HUES6 (cell line): ENCODE measurements at regions not wholly inside any gene's neighbourhood (a gene's known extent, or its start where the extent isn't known, plus 50 kb on each side); places are given as distances from the start of the nearest gene placed in this dataset.

Source experiments
- H3K27ac ChIP-seq: 2 replicates; pipeline ENCODE4 v1.7.0; 2013; ENCODE audit warnings: low read depth, mild to moderate bottlenecking, low read length, inconsistent platforms
- H3K27me3 ChIP-seq: 2 replicates; pipeline ENCODE4 v1.6.1; 2013; ENCODE audit warnings: low read length; ENCODE audit not compliant: control insufficient read depth, insufficient read depth
- H3K36me3 ChIP-seq: 2 replicates; pipeline ENCODE4 v1.6.1; 2013; ENCODE audit warnings: low read length; ENCODE audit not compliant: control insufficient read depth, insufficient read depth
- H3K4me1 ChIP-seq: 2 replicates; pipeline ENCODE4 v1.6.1; 2013; ENCODE audit warnings: low read length; ENCODE audit not compliant: control insufficient read depth, insufficient read depth
- H3K4me3 ChIP-seq: 2 replicates; pipeline ENCODE4 v1.5.1; 2013; ENCODE audit warnings: low read depth, low read length
- H3K9ac ChIP-seq: one replicate; pipeline ENCODE4 v1.6.1; 2013; ENCODE audit warnings: mild to moderate bottlenecking, low read length
- H3K9me3 ChIP-seq: 2 replicates; pipeline ENCODE4 v1.6.1; 2013; ENCODE audit warnings: low read depth, low read length; ENCODE audit not compliant: control insufficient read depth, insufficient read depth

DNA sequence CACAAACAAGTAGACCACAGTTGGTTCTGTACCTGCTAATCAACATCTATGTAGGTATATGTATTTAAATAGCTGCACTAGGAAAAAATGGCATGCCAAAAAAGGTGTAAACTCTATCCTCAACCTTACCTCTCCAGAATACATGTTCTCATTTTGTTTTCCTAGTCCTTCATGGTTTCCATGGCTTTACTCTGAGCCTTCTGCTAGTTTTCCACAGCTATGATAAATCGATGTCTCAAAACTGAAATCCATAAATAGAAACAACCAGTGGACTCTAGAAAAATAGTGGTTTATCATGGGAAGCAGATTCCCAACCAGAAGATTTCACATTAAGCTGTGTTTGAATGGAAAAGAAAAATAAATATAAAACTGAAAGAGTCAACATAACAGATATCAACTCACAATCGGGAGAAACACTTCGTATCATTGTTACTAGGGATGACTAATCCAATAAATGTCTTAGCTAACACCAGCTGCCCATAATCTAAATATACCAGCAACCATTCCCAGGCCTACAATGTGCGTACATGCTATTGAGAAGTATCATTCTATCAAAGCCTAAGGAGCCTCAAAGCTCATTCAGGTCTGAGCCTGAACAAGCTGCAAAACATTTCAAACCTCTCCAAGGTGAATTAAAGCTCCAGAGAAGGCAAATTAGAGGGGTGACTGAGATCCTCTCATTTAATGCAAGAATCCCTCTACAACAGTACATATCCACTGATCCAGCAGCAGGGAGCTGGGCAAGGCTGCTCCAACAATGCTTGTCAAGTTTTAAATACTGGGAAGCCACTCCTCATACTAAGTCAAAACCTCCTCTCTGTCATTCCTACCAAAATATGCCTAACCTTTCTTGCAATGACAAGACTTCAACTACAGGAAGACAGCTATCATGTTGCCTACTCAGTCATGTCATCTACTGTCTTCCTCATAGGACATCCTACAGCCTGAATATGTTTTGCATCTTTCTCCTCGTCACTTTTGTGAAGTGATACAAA is 90.2 kb downstream of the KCTD12 start:
- H3K9me3 ChIP-seq, result no peaks in the 10 kb centered on the region
- no peak overlapping the region for H3K9ac ChIP-seq
- H3K4me1 ChIP-seq, result peaks cover 5% of the 10 kb centered on the region; the same call in 1 of the 2 replicates
- H3K4me3 ChIP-seq, result no peak overlapping the region
- no peak overlapping the region for H3K27ac ChIP-seq
- H3K27me3 ChIP-seq, result no peaks in the 10 kb centered on the region
- no peaks in the 10 kb centered on the region for H3K36me3 ChIP-seq

DNA sequence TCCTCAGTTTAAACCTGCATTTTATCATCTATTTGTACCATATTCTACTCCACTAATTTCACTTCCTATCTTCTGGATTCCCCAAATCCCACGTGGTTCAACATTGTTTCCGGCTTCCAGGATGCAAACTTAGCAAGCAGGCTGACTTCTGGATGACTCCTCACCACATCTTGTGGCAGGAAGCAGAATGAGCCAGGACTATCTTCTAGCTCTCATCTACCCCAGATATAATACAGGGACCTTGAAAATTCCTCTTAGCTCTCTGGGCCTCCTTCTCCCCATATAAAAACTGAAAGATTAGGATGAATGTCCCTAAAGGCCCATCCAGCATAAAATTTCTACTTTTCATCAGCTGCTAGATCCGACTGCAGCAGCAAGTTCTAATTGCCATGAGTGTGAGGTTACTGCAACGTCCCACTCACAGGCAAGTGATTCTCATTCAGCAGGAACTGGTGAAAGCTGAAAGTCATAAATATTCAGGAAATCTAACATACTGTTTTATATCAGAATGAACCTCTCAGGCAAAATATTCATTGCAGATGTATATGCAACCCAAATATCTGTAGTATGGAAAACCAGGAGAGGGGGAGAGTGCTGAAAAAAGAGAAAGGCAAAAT is 93.4 kb downstream of the KCTD12 start:
- no peak overlapping the region for H3K4me3 ChIP-seq
- no peak overlapping the region for H3K9ac ChIP-seq
- peaks cover 6% of the 10 kb centered on the region; the same call in 1 of the 2 replicates for H3K4me1 ChIP-seq
- H3K27ac ChIP-seq, result no peak overlapping the region
- H3K27me3 ChIP-seq, result no peaks in the 10 kb centered on the region
- no peaks in the 10 kb centered on the region for H3K36me3 ChIP-seq
- no peaks in the 10 kb centered on the region for H3K9me3 ChIP-seq

DNA sequence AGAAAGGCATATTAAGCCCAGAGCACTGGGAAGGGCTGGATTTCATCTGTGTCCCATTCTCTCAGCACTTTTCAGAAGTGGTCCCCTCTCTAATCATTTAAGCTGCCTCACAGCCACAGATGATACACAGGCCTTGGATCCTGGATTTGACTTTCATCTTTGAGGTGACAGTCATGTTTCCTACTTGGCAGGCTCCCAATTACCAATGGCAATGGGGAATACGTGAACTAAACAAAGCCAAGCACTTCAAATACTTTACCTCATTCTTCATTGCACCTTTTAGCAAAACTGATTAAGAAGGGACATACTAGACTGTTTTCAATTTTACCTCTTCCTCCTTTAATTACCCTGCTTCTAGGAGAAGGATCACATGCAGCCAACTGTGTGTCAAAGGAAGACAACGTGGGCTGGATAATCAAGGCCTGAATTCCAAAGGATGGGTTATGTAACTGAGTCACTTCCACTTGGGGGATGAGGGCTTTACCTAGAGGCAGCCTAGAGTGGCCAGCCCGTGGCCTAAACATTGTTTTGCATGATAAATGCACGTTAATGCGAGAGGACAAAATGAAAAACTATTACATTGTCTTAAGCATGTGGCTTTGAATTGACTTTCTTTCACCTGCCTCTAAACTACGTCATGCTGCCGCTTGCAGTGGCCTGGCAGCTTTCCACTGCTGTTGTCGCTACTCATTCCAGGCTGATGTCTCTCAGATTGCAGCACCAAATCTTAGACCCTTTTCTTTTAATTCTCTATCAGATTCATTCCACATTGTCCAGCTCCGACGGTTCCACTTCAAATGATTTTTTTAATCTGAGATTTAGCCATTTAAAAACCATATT is 95.0 kb downstream of the KCTD12 start:
- H3K4me3 ChIP-seq, result no peak overlapping the region
- peaks cover 6% of the 10 kb centered on the region; the same call in 1 of the 2 replicates for H3K4me1 ChIP-seq
- no peaks in the 10 kb centered on the region for H3K27me3 ChIP-seq
- H3K27ac ChIP-seq, result no peak overlapping the region
- H3K36me3 ChIP-seq, result no peaks in the 10 kb centered on the region
- H3K9me3 ChIP-seq, result no peaks in the 10 kb centered on the region
- H3K9ac ChIP-seq, result no peak overlapping the region

DNA sequence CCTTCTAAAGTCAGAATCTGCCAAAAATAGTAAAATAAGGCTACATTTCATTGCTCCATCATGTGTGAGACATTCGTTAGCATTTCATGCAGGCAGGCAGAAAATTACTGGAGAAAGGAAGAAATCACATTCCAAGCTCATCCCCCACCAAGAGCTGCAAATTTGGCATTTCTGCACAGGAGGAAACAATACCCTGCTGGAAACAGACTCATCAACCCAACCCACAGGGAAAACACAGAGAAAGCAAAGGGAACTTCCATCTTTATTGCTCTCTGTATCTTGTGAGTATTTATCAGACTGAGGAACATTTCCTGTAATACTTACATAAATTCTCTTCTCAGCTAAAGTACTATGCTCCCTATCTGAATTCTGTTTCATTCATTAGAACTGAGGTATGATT is 95.7 kb downstream of the KCTD12 start:
- H3K27ac ChIP-seq, result no peak overlapping the region
- no peaks in the 10 kb centered on the region for H3K9me3 ChIP-seq
- H3K4me3 ChIP-seq, result no peak overlapping the region
- H3K27me3 ChIP-seq, result no peaks in the 10 kb centered on the region
- peaks cover 6% of the 10 kb centered on the region; the same call in 1 of the 2 replicates for H3K4me1 ChIP-seq
- H3K36me3 ChIP-seq, result no peaks in the 10 kb centered on the region
- H3K9ac ChIP-seq, result no peak overlapping the region

DNA sequence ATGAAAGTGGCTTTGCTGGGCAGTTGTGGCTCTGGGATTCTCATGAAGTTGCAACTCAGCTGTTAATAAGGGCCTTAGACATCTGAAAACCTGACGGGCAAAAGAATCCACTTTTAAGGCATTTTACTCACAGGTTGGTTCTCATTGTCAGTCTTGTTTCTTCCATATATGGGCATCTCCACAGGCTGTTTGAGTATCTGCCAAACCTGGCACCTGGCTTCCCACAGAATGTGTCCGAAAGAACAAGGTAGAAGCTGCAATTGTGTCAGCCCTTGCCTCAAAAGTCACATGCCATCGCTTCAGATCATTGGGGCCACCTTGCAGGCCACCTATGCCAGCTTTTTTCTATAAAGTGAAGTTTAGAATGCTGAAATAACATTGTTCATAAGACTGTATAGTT is 102.4 kb downstream of the KCTD12 start:
- Histone ChIP-seq H3K27ac (no peak overlapping the region; the same call in 1 of the 2 replicates), H3K36me3 (no peaks in the 10 kb centered on the region), H3K4me3 (no peak overlapping the region), H3K27me3 (no peaks in the 10 kb centered on the region), H3K9ac (no peak overlapping the region), H3K9me3 (no peaks in the 10 kb centered on the region), H3K4me1 (no peaks in the 10 kb centered on the region)

DNA sequence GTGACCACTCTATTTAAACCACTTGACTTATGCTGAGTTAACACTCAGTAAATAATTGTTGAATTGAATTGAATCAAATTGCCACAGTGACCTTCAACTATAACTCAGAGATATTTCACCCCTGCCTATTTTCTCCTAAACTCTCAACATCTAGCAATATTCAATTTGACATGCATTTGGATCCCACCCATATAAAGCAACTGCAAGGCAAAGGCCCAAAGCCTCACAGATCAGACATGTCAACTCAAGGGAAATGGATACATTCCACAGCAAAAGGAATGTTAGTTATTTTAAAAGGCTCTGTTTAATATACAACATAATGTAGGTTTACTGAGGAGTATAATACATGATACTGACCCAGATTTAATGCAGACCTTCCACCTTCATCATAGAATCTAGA is 107.4 kb downstream of the KCTD12 start:
- no peaks in the 10 kb centered on the region for H3K9me3 ChIP-seq
- no peak overlapping the region for H3K9ac ChIP-seq
- no peaks in the 10 kb centered on the region for H3K36me3 ChIP-seq
- no peak overlapping the region for H3K4me3 ChIP-seq
- H3K27ac ChIP-seq, result no peak overlapping the region
- no peaks in the 10 kb centered on the region for H3K27me3 ChIP-seq
- H3K4me1 ChIP-seq, result no peaks in the 10 kb centered on the region

DNA sequence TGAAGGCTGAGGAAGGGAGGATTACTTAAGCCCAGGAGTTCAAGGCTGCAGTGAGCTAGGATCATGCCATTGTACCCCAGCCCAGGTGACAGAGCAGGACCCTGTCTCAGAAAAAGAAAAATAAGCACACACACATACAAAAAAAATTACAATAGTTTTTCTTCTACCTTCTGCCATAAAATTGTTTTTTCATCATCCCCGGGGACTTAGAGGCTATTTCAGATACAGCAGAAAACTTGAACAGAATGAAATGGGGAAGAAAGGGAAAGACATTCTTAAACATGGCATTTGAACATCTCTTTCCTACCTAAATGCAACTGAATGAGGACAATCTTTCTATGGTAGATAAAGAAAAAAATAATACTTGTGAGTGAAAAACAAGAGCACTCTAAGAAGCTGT is 109.1 kb downstream of the KCTD12 start:
- no peaks in the 10 kb centered on the region for H3K36me3 ChIP-seq
- no peaks in the 10 kb centered on the region for H3K9me3 ChIP-seq
- H3K27ac ChIP-seq, result no peak overlapping the region
- H3K4me3 ChIP-seq, result no peak overlapping the region
- no peak overlapping the region for H3K9ac ChIP-seq
- no peaks in the 10 kb centered on the region for H3K4me1 ChIP-seq
- no peaks in the 10 kb centered on the region for H3K27me3 ChIP-seq

DNA sequence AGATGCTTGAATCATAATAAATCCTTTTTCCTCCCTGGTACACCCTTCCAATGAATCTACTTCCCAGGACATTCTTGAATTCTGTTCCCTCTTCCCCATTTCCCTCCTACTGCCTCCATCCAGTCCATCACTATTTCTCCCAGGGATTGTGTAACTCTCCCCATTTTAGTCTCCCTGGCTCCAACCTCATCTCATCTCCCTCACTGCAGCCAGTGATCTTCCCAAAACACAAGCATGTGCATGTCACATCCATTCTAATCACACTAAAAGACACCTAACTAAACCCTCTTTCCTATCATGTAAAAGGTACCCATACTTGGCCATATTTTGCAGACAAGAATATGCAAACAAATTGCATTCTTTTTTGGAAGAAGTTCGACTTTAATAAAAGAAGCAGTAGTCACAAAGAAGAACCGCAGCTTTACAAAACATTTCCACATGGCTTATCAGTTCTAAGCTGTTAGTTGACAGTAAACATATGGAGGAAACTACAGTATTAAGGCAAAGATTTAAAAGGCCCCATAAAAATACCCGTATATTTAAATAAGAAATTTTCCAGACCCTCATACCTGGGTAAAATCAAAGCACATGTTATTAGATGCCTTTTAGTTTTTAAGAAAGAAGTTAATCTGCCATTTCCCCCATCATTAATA is 111.0 kb downstream of the KCTD12 start:
- Histone ChIP-seq H3K9ac (no peak overlapping the region), H3K4me1 (no peaks in the 10 kb centered on the region), H3K27ac (no peak overlapping the region), H3K36me3 (no peaks in the 10 kb centered on the region), H3K27me3 (no peaks in the 10 kb centered on the region), H3K9me3 (no peaks in the 10 kb centered on the region), H3K4me3 (no peak overlapping the region)

DNA sequence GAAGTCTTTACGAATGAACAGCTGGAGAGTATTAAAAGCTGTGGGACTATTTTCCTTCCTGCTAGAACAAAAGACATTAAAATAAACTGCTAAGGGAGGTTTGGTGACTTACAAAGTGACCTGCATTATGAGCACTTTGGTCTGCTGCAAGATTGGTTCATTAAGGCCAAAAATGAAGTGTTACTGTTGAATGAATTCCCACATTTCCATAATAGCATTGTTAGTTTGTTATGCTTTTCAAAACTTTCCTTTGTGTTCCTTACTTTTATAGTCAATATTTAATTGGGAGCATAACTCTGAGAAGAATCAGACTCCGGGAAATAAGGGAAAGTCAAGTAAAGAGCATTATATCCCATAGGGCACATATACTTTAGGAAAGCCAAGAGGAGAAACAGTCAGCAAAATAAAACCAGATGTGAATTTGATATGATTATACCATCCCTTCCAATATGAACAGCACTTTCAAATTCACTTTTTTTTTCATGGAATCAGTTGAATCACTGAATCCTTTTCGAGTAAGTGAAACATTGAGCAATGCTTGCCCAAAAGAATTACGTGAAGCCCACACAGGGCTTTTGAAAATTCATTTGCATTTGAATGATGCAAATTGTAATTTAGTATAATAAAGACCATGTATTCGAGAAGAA is 112.6 kb downstream of the KCTD12 start:
- Histone ChIP-seq H3K4me3 (no peak overlapping the region), H3K27me3 (no peaks in the 10 kb centered on the region), H3K9ac (no peak overlapping the region), H3K27ac (no peak overlapping the region), H3K36me3 (no peaks in the 10 kb centered on the region), H3K9me3 (no peaks in the 10 kb centered on the region), H3K4me1 (no peaks in the 10 kb centered on the region)

DNA sequence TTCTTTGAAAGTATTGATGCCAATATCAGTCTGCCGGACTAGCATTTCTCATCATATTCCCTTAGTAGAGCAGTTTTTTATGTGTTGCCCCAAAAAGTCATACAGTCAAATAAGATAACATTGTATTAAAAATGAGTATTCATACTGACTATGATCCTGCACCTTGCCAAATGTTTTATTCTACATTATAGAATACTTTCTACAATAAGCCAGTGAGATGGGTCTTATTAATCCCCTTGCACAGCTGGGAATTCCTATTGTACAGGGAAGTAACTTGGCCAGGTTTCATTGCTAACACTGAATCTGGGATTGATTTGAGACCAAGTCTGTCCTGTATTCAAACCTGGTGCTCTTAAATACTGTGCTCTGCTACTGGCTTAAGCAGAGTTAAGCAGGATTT is 114.0 kb downstream of the KCTD12 start:
- H3K9me3 ChIP-seq, result no peaks in the 10 kb centered on the region
- no peak overlapping the region for H3K4me3 ChIP-seq
- H3K27ac ChIP-seq, result no peak overlapping the region
- H3K36me3 ChIP-seq, result no peaks in the 10 kb centered on the region
- H3K9ac ChIP-seq, result no peak overlapping the region
- H3K27me3 ChIP-seq, result no peaks in the 10 kb centered on the region
- H3K4me1 ChIP-seq, result no peaks in the 10 kb centered on the region
